ENCODE measurements at regions not wholly inside any gene's neighbourhood (a gene's known extent, or its start where the extent isn't known, plus 50 kb on each side); places are given as distances from the start of the nearest gene placed in this dataset.

GRCh38 chr6:43852350-43852864 is 82.4 kb downstream of the VEGFA start:
- H3K4me1 Mint-ChIP-seq: peaks cover 21% of the 10 kb centered on the region

GRCh38 chr6:43851204-43851865 is 81.3 kb downstream of the VEGFA start:
- peaks cover 21% of the 10 kb centered on the region for H3K4me1 Mint-ChIP-seq
- no peaks in the 10 kb centered on the region for H3K36me3 Mint-ChIP-seq
- H3K4me3 Mint-ChIP-seq: no peak overlapping the region
- DNase-seq (ENCODE audit: low spot score in 2 of 2, unreplicated experiment in 2 of 2): no peak
- no peak for TF ChIP-seq CTCF (IDR thresholded peaks at IDR 0.05; ENCODE audit: unreplicated experiment)
- no peak overlapping the region for H3K27ac Mint-ChIP-seq
- no peaks in the 10 kb centered on the region for H3K9me3 Mint-ChIP-seq
- H3K27me3 Mint-ChIP-seq (ENCODE audit: low read depth): no peaks in the 10 kb centered on the region

More at GRCh38 chr6:43852350-43852864, 82.4 kb downstream of the VEGFA start:
- no peak overlapping the region for H3K27ac Mint-ChIP-seq
- no peaks in the 10 kb centered on the region for H3K36me3 Mint-ChIP-seq
- no peak for TF ChIP-seq CTCF (IDR thresholded peaks at IDR 0.05; ENCODE audit: unreplicated experiment)
- no peak overlapping the region for H3K4me3 Mint-ChIP-seq
- no peaks in the 10 kb centered on the region for H3K9me3 Mint-ChIP-seq
- no peaks in the 10 kb centered on the region for H3K27me3 Mint-ChIP-seq (ENCODE audit: low read depth)
- no peak for DNase-seq (ENCODE audit: low spot score in 2 of 2, unreplicated experiment in 2 of 2)

GRCh38 chr6:43850314-43851203 is 80.5 kb downstream of the VEGFA start:
- Mint-ChIP-seq H3K4me3 (no peak overlapping the region), H3K4me1 (peaks cover 21% of the 10 kb centered on the region), H3K9me3 (no peaks in the 10 kb centered on the region), H3K27me3 (ENCODE audit: low read depth) (no peaks in the 10 kb centered on the region), H3K36me3 (no peaks in the 10 kb centered on the region), H3K27ac (no peak overlapping the region)
- DNase-seq (ENCODE audit: low spot score in 2 of 2, unreplicated experiment in 2 of 2): no peak
- TF ChIP-seq CTCF (IDR thresholded peaks at IDR 0.05; ENCODE audit: unreplicated experiment): no peak

- H3K36me3 Mint-ChIP-seq: no peaks in the 10 kb centered on the region
- no peak for TF ChIP-seq CTCF (IDR thresholded peaks at IDR 0.05; ENCODE audit: unreplicated experiment)
- no peaks in the 10 kb centered on the region for H3K9me3 Mint-ChIP-seq
- DNase-seq (ENCODE audit: low spot score in 2 of 2, unreplicated experiment in 2 of 2): no peak
- no peak overlapping the region for H3K4me3 Mint-ChIP-seq
- H3K27me3 Mint-ChIP-seq (ENCODE audit: low read depth): no peaks in the 10 kb centered on the region
- H3K27ac Mint-ChIP-seq: no peak overlapping the region
- H3K4me1 Mint-ChIP-seq: peaks cover 21% of the 10 kb centered on the region
Observed at GRCh38 chr6:43849844-43850243, 79.8 kb downstream of the VEGFA start.

GRCh38 chr6:43848671-43849391 is 78.8 kb downstream of the VEGFA start:
- no peak for TF ChIP-seq CTCF (IDR thresholded peaks at IDR 0.05; ENCODE audit: unreplicated experiment)
- DNase-seq (ENCODE audit: low spot score in 2 of 2, unreplicated experiment in 2 of 2): no peak
- H3K27ac Mint-ChIP-seq: no peak overlapping the region
- no peak overlapping the region for H3K4me3 Mint-ChIP-seq
- H3K27me3 Mint-ChIP-seq (ENCODE audit: low read depth): no peaks in the 10 kb centered on the region
- no peaks in the 10 kb centered on the region for H3K36me3 Mint-ChIP-seq
- H3K9me3 Mint-ChIP-seq: no peaks in the 10 kb centered on the region
- H3K4me1 Mint-ChIP-seq: peaks cover 21% of the 10 kb centered on the region
